GM18868 (cell line): ENCODE measurements at regions not wholly inside any gene's neighbourhood (a gene's known extent, or its start where the extent isn't known, plus 50 kb on each side); places are given as distances from the start of the nearest gene placed in this dataset.
"Not testable (repeated sequence)": the region's sequence is repeated elsewhere in the genome, so short reads cannot be mapped to it uniquely, and the experiment has no call there.

Experiments used
- ATAC-seq: cut with Tn5 transposase; IDR thresholded peaks from one replicate; pipeline ENCODE4 v1.9.1; 2021; ENCODE audit warnings: mild to moderate bottlenecking, moderate library complexity; ENCODE audit not compliant: unreplicated experiment

GRCh38 chr6:84847390-84848160 lies 83.2 kb upstream of the TBX18 start:
- ATAC-seq, result no peak

- ATAC-seq, result no peak
These were observed 78.2 kb upstream of the TBX18 start for GRCh38 chr6:84842525-84843166.

GRCh38 chr6:84837068-84837866 lies 72.9 kb upstream of the TBX18 start:
- not testable (repeated sequence) for ATAC-seq

GRCh38 chr6:84836366-84836765 lies 72.0 kb upstream of the TBX18 start:
- peak; percentile 69 for ATAC-seq

- ATAC-seq, result no peak
These were observed 70.9 kb upstream of the TBX18 start for GRCh38 chr6:84835340-84835739.

- ATAC-seq, result not testable (repeated sequence)
These were observed 67.5 kb upstream of the TBX18 start for GRCh38 chr6:84831924-84832323.

- no peak for ATAC-seq
These were observed 61.1 kb upstream of the TBX18 start for GRCh38 chr6:84825461-84825860.

GRCh38 chr6:84821314-84821713 lies 56.9 kb upstream of the TBX18 start:
- ATAC-seq, result not testable (repeated sequence)

- ATAC-seq, result no peak
These were observed 52.3 kb upstream of the TBX18 start for GRCh38 chr6:84816741-84817140.

GRCh38 chr6:84815896-84816735 lies 51.7 kb upstream of the TBX18 start:
- no peak for ATAC-seq
